ENCODE measurements at regions not wholly inside any gene's neighbourhood (a gene's known extent, or its start where the extent isn't known, plus 50 kb on each side); places are given as distances from the start of the nearest gene placed in this dataset.

DNA sequence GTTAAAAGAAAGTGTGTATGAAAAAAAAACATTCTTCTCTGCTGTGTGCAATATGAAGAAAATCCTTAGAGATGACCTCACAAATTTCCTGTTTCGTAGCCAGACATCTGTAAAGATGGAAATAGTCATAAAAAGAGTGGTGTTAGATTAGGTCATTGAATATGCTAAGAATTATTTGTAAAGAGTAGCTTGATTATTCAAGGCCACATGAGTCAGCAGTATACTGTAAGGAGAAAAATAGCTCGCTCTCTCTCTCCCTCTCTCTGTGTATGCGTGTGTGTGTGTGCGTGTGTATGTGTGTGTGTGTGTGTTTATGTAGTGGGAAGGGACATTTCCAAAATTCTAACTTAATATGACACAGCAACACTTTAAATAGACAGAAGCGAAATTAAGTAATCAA is 78.8 kb downstream of the PTCHD4 start:
- Histone ChIP-seq H3K9me3 (ENCODE audit: control insufficient read depth, insufficient read depth, low read length) (no peaks in the 10 kb centered on the region), H3K27ac (ENCODE audit: low read depth, low read length) (no peak overlapping the region), H3K4me3 (ENCODE audit: low read depth, low read length) (no peak overlapping the region), H3K27me3 (ENCODE audit: control insufficient read depth, insufficient read depth, low read length) (no peaks in the 10 kb centered on the region)
- TF ChIP-seq, protein P1, sequence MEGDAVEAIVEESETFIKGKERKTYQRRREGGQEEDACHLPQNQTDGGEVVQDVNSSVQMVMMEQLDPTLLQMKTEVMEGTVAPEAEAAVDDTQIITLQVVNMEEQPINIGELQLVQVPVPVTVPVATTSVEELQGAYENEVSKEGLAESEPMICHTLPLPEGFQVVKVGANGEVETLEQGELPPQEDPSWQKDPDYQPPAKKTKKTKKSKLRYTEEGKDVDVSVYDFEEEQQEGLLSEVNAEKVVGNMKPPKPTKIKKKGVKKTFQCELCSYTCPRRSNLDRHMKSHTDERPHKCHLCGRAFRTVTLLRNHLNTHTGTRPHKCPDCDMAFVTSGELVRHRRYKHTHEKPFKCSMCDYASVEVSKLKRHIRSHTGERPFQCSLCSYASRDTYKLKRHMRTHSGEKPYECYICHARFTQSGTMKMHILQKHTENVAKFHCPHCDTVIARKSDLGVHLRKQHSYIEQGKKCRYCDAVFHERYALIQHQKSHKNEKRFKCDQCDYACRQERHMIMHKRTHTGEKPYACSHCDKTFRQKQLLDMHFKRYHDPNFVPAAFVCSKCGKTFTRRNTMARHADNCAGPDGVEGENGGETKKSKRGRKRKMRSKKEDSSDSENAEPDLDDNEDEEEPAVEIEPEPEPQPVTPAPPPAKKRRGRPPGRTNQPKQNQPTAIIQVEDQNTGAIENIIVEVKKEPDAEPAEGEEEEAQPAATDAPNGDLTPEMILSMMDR (IDR thresholded peaks at IDR 0.05; ENCODE audit: low read depth, low read length): no peak
- DNase-seq (ENCODE audit: low read depth, low spot score): peak; percentile 11
- ChIA-PET CTCF (no interaction called here), POLR2A (no interaction called here)

DNA sequence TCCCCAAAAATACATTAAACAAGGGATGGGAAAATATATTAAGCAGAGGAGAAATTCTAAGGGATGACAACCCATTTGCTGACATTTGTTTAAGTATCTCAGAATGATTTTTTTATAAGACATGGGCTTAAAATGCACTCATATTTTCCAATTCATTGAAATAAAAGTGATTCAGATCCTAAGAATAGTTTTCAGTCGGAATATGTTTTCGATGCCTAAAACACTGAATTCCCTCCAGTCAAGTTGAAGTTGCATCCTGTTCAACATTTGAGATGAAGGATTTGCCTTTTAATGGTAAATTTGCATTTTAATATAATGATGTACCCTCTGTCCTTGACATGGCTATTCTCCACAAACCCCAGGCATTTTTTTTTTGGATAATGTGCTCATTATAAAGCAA is 79.3 kb downstream of the PTCHD4 start:
- H3K27ac ChIP-seq (ENCODE audit: low read depth, low read length): no peak overlapping the region
- TF ChIP-seq, protein P1 (IDR thresholded peaks at IDR 0.05; ENCODE audit: low read depth, low read length): no peak
- no peak overlapping the region for H3K4me3 ChIP-seq (ENCODE audit: low read depth, low read length)
- no peaks in the 10 kb centered on the region for H3K9me3 ChIP-seq (ENCODE audit: control insufficient read depth, insufficient read depth, low read length)
- ChIA-PET CTCF (no interaction called here), POLR2A (no interaction called here)
- H3K27me3 ChIP-seq (ENCODE audit: control insufficient read depth, insufficient read depth, low read length): no peaks in the 10 kb centered on the region
- no peak for DNase-seq (ENCODE audit: low read depth, low spot score)

DNA sequence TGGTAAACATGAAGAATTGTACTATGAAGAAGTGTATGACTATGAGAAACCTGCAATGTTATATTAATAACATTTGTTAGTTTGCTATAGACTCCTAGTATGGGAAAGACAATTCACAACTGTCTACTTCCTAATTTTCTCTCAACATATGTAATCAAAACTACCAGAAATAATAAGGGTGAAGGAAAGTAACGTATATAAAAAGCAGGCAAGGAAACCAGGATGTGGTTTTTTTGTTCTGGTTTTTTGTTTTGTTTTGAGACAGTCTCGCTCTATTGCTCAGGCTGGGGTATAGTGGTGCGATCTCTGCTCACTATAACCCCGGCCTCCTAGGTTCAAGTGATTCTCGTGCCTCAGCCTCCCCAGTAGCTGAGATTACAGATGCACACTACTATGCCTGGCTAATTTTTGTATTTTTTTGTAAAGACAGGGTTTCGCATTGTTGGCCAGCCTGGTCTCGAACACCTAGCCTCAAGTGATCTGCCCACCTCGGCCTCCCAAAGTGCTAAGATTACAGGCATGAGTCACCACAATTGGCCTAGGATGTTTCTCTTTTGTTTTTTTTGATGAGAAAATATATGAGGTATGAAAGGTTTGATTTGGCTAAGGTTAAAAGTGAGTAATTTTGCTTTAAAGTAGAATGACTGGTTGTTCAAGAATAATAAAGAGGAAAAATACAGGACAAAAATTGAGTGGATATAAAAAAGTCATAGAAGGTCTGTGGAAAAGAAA is 83.1 kb downstream of the PTCHD4 start:
- no peaks in the 10 kb centered on the region for H3K9me3 ChIP-seq (ENCODE audit: control insufficient read depth, insufficient read depth, low read length)
- H3K4me3 ChIP-seq (ENCODE audit: low read depth, low read length): no peak overlapping the region
- no peaks in the 10 kb centered on the region for H3K27me3 ChIP-seq (ENCODE audit: control insufficient read depth, insufficient read depth, low read length)
- TF ChIP-seq, protein P1 (IDR thresholded peaks at IDR 0.05; ENCODE audit: low read depth, low read length): no peak
- H3K27ac ChIP-seq (ENCODE audit: low read depth, low read length): no peak overlapping the region
- DNase-seq (ENCODE audit: low read depth, low spot score): no peak
- ChIA-PET POLR2A (no interaction called here), CTCF (no interaction called here)

DNA sequence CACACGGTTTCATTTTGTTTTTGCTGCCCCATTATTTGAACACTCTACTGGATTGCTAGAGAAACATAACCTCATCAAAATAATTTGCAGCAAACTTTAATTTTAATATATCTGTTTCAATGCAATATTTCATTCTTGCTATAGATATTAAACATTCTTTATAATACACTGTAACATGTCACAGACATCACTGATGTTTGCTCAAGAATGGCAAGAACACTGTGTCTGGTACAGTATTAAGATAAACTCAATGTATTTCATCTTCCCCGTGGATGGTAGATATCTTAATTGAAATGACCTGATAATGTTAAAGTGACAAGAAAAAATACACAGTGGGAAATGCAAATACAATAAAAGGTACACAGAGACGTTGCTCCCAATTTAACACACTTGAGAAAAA is 86.0 kb downstream of the PTCHD4 start:
- no peak for DNase-seq (ENCODE audit: low read depth, low spot score)
- CTCF ChIA-PET: no interaction called here
- POLR2A ChIA-PET: no interaction called here
- Histone ChIP-seq H3K27me3 (ENCODE audit: control insufficient read depth, insufficient read depth, low read length) (no peaks in the 10 kb centered on the region), H3K4me3 (ENCODE audit: low read depth, low read length) (no peak overlapping the region), H3K27ac (ENCODE audit: low read depth, low read length) (no peak overlapping the region), H3K9me3 (ENCODE audit: control insufficient read depth, insufficient read depth, low read length) (no peaks in the 10 kb centered on the region)
- TF ChIP-seq, protein P1 (IDR thresholded peaks at IDR 0.05; ENCODE audit: low read depth, low read length): no peak

DNA sequence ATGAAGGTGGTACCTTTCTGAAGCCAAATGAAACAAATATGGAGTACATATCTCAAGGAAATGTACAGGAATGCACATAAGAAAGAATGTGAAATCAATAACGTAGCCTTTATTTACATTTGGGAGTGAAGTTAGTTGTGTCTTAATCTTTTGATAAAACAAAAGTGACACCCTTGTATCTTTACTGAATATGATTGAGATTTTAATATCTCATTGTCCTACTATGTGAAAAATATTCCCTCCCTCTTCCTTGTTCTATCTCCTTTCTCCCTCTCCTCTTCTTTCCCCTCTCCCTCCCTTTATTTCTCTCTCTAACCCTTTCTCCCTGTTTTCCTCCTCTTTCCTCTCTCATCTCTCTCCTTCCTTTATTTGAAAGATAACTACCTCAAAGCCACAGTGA is 89.1 kb downstream of the PTCHD4 start:
- ChIA-PET POLR2A (no interaction called here), CTCF (no interaction called here)
- no peak for DNase-seq (ENCODE audit: low read depth, low spot score)
- Histone ChIP-seq H3K27ac (ENCODE audit: low read depth, low read length) (no peak overlapping the region), H3K9me3 (ENCODE audit: control insufficient read depth, insufficient read depth, low read length) (no peaks in the 10 kb centered on the region), H3K4me3 (ENCODE audit: low read depth, low read length) (no peak overlapping the region), H3K27me3 (ENCODE audit: control insufficient read depth, insufficient read depth, low read length) (no peaks in the 10 kb centered on the region)
- TF ChIP-seq, protein P1 (IDR thresholded peaks at IDR 0.05; ENCODE audit: low read depth, low read length): no peak

Measured in AG04450 (cell line).